ENCODE measurements at regions not wholly inside any gene's neighbourhood (a gene's known extent, or its start where the extent isn't known, plus 50 kb on each side); places are given as distances from the start of the nearest gene placed in this dataset.
A peak's percentile ranks its signal among the peaks of the same experiment; 100 is the strongest.

- no peak for DNase-seq
These were observed 129.1 kb downstream of the DDX1 start for GRCh38 chr2:15720561-15721307.

GRCh38 chr2:15721411-15722067, 129.9 kb downstream of the DDX1 start:
- no peak for DNase-seq

- no peak for DNase-seq
These were observed 131.3 kb downstream of the DDX1 start for GRCh38 chr2:15722980-15723379.

GRCh38 chr2:15724235-15724634, 132.6 kb downstream of the DDX1 start:
- DNase-seq: no peak

GRCh38 chr2:15725101-15725781, 133.6 kb downstream of the DDX1 start:
- no peak for DNase-seq

GRCh38 chr2:15725782-15726112, 134.1 kb downstream of the DDX1 start:
- DNase-seq: no peak

GRCh38 chr2:15726321-15727057, 134.8 kb downstream of the DDX1 start:
- no peak for DNase-seq

GRCh38 chr2:15727396-15728244, 136.0 kb downstream of the DDX1 start:
- DNase-seq: no peak

- no peak for DNase-seq
These were observed 136.7 kb downstream of the DDX1 start for GRCh38 chr2:15728245-15728938.

- DNase-seq: no peak
These were observed 137.3 kb downstream of the DDX1 start for GRCh38 chr2:15729001-15729400.

GRCh38 chr2:15729709-15730544, 138.3 kb downstream of the DDX1 start:
- no peak for DNase-seq

GRCh38 chr2:15730545-15731212, 139.0 kb downstream of the DDX1 start:
- peak; percentile 4 to 8 for DNase-seq

- DNase-seq: no peak
These were observed 139.7 kb downstream of the DDX1 start for GRCh38 chr2:15731213-15731888.

GRCh38 chr2:15731889-15732271, 140.2 kb downstream of the DDX1 start:
- DNase-seq: no peak

- DNase-seq: peak in 1 of 2 donors; percentile 6
These were observed 140.8 kb downstream of the DDX1 start for GRCh38 chr2:15732341-15733077.

- DNase-seq: no peak
These were observed 142.4 kb downstream of the DDX1 start for GRCh38 chr2:15733867-15734673.

GRCh38 chr2:15734674-15735483, 143.2 kb downstream of the DDX1 start:
- DNase-seq: no peak
